ENCODE measurements at regions not wholly inside any gene's neighbourhood (a gene's known extent, or its start where the extent isn't known, plus 50 kb on each side); places are given as distances from the start of the nearest gene placed in this dataset.
A peak's percentile ranks its signal among the peaks of the same experiment; 100 is the strongest.

DNA sequence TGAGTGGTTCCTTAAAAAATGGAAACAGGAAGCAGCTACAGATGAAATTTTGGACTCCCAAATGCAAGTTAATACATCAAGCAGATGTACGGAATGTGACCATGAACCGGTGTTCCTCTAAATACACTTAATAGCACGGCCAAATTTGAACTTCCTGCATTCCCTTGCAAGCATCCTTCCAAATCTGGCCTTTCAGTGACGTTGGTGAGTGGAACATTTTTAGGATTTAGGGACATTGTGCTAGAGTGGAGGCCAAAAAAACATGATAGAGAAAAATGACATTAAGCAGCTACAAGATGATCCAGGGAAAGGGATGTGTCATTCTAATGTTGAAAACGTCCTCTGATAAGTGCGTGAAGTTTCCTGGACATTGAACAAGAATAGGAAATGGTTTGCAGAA is 62.1 kb downstream of the CTAGE1 start:
- DNase-seq = no peak

DNA sequence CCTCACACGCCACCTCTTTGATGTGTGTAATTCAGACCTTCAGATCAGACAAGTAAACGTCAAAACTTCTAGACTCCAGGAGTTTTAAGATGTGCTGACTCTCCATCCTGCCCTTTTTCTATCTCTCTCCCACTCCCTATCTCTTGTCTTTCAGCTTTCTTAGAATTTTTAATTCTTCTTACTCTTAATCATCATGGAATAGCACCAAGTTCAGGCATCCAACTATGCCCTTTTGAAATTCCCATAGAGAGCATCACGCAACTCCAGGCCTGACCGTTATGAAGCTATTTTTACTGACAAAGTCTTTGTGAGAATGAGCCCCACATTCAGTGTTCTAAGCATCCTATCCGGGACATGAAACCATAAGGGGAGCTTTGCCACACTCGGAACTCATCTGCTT is 62.6 kb downstream of the CTAGE1 start:
- no peak for DNase-seq

DNA sequence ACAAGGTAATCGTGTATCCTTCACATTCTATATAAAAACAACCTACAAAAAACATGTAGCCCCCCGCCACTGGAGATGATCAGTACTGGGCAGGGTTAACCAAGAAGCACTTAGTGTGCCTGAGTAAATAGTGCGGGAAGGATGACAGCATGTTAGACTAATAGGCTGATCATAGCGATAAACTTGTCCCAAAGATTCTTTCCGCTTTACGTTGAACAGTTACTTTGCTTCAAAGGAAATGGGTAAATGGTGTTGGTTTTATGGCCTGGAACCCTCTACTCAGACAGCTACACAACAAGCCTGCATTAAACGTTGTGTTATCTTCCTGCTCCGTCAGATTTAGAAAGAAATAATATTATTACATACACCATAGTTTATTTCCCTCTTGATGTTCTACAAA is 67.7 kb downstream of the CTAGE1 start:
- no peak for DNase-seq

DNA sequence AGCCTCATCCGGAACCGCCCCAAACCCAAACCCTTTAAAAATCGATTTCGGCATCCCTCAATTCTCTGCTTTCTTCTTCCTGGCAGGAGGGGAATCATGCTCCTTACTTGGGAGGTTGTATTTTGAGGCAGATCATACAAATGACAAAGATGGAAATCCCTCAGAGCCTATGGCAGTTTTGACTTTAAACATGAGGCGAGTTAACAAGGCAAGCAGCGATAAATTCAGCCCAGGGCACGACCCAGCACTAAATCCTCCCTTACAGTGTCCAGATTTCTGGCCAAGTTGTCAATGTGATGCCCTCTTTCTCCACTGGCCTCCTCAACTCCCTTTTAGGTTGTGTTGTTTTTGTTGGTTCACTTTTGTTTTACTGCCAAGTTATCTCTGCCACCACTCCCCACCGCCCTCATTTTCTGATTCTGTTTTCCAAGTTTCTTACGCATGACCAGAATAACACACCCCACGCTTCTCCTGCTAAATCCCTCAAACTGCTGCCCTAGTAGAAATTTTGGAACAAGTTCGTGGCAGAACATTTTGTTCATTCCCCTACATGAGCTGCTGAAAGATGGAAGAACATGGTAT is 68.3 kb downstream of the CTAGE1 start:
- no peak for DNase-seq

DNA sequence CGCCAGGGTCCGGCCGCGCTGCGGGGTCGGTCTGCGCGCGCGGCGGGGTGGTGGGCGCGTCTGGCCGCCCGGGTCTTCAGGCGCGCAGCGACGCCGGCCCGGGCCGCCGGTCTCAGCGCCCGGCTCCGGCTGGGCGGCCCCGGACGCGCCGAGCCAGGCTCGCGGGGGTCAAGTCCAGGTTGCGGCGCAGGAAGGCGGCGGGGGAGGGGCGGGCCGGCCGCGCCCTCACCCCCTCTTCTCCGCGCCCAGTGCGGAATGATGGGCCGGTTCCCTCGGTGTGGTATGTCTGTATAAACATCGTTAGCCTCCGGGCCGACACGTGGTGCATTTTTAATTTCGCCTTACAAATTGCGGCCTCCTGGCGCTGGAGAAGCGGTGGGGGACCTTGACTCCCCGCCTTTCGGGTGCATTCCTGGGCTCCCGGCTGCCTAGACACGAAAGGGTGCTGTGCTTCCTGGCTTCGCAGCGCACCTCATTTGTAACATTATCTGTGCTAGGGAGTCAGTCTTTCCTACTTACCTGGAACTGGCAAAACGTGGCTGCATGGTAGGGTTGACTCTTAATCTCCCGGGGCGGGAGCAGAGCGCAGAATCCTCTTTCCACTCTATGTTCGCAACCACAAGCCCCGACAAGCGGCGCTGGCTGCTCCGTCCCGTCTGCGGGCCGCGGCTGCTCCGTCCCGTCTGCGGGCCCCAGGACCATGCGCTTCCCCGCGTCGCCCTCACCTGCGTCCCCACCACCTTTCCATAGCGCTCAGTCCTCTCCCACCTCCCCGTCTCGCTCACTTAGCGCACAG is 69.0 kb downstream of the CTAGE1 start:
- DNase-seq = no peak

DNA sequence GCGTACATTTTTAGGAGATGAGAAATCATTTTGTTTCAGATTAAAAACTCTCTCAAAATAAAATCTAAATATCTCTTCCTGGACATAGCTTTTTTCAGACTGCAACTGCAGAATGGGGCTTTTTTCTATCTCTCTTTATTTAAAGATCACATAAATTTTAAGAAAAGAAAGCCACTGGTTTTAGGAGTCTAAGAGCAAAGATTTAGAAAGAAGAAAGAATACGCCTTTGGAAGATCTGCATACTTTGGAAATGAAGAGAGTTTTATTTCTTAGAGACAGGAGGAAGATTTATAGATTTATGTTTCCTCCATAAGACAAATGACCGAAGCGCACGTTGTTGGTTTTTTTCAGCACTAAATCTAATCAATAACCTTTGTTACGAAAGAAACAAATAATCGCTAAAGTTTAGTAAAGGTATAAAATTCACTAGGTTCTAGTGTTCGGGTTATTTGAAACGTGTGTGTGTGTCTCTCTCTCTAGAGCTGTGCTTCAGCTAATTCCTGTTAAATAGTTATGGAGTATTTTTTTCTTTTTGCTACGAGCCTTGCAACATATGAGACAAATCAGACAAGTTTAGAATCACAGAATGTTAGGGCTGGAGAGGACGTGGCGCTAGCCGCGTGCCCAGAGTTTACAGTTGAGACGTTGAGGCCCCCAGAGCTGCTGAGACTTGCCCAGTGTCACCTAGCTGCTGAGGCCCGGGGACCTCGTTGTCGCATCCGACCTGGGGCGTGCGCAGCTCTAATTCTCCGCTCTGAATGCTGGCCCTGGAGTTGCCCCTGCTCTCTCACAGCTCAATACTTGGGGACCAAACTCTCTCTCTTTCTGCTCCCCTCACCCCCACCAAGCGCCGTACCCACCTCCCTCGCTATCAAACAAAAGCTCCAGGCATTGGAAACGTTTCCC is 69.9 kb downstream of the CTAGE1 start:
- DNase-seq = no peak

DNA sequence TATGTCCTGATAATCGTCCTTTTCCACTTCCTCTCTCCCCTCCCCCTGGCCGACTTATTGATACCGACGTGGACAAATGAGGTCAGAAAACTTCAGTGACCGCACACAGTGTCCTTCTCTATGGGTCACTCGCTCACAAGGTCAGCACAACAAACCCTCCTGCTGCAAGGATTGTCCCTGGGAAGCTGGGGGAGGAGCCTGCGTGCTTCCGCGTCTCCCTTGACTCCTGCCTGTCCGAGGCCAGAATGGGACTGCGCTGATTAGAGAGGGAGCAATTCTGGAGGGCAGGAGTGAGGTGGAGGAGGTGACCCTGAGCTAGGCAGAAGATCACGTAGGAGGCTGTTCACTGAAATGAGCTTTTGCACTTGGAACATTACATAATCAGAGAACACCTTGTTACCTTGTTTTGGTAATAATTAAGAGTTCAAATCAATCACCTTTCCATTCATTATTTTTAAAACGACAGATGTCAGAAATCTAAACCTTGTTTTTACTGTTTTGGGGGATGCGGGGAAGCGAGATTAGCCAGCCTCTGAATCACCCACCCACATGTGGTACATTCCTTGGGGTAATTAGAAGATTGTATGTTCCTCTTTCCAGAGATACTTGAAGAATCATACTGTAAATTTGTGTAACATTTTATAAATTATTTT is 70.6 kb downstream of the CTAGE1 start:
- no peak for DNase-seq

DNA sequence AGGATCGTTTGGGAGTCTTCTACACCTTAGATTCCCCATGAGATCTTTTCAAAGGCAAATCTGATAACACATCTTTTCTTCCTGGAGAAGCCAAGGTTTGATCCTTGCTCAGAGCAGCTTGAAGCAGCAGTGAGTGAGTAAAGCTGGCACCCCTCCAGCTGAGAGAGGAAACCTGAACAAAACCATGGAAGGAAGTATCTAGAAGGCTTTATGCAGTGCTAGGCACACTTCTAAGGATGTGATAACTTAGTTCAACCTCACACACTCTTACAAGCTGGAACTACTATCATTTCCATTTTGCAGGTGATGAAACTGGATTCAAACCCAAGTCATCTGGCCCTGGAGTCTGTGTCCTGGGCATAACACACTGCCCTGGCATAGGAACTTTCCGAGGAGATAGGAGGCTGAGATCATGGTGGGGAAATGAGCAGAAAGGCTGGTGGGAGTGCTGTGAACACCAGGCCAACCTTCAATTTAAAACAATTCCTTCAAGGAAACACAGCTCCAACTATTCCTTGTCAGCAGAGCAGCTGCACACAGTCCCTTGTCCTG is 71.2 kb downstream of the CTAGE1 start:
- DNase-seq = no peak

DNA sequence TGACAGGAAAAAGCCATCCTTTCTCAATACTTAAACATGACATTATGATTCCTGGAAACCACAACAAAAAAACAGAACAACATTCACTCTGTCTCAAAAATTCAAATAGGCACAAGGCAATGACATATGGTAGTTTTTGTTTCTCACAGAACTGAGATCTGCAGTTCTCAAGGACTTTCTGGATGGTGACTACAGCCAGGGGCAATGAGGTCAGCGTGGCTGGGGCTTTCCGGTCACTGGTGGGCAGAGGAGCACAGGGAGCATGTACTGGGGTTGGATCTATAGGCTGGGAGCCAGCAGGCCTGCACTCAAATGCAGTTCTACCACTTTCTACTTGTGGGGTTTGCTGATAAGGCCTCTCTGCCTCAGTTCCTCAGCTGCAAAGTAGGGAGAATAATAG is 72.0 kb downstream of the CTAGE1 start:
- DNase-seq = no peak

DNA sequence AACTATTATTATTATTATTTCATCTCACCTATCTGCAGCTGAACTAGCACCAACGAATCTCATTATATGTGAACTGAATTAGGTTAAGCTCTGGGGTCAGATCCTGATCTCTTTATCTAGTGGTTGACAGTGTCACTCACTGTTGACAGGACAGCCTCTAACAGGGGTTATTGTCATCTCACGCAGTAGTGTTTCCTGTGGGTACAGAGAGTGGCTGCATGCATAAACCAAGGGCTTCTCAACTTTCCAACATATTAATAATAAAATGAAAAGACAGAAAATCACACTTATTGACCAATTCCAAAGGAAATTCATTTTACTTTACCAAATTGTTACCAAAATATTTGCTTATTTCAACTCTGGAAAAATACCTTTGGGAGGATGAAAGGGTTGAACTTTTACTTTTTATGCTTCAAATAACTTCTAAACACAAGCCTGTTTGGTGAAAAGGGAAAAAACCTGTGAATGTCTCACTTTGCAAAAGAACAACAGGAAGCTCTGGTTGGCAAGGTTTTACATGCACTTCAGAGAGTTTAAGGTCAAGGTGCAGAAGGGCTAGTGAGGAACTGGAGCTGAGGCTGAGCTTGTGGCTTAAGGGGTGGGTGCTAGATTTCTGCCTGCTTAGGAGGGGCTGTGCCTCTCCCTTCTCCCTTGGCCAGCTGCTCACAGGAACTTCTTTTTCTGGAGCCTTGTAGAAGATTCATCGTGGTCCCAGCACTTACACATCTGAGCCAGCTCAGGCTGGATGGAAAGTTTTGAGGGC is 72.6 kb downstream of the CTAGE1 start:
- no peak for DNase-seq

DNA sequence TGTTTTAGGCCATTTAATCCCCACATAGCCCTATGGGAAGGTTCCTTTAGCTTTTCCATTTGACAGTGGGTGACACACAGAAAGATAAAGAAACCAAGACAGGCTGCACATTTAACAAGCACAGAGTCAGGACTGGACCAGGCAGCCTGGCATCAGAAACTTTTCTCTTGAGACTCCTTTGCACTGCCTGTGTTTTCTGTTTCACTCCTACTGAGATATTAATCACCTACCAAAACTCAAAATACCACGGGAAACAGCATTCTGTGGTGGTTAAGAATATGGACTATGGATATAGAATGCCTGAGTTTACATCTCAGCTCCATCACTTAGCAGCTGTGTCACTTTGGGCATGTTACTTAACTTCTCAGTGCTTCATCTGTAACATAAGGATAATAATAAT is 73.3 kb downstream of the CTAGE1 start:
- no peak for DNase-seq

DNA sequence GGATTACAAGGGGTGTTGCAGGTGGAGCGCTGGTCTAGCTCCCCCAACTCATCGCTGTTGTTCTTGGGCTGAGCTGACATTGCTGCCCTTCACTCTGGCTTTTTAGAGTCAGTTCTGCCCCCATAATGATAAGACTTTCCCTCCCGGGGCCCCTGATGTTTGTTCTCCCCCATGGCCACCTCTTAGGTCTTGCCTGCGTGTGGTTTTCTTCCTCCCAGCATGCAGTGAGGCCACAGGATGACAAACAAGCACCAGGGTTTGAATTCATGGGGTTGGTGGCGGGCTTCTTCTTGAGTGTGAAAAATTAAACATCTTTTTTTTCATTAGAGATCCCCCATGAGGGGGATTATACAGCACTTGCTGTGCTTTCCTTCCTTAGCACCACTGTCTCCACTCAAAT is 74.1 kb downstream of the CTAGE1 start:
- no peak for DNase-seq

DNA sequence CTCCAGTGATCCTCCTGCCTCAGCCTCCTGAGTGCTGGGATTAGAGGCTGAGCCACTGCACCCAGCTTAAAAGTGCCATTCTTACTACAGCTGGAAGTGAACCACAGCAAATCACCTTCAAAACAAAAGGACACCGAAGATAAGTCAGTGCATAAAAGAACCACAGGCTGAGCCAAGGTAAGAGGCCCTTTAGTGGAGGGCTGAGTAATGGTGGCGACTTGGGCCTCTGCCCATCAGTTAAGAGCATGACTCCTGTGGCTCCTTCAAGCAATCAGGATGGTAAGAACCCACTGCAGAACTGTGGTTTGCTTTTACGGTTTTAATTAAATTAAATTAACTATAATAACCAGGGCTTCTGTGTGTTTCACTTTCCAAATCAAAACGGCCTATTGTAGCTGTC is 75.1 kb downstream of the CTAGE1 start:
- DNase-seq = peak; percentile 34

DNA sequence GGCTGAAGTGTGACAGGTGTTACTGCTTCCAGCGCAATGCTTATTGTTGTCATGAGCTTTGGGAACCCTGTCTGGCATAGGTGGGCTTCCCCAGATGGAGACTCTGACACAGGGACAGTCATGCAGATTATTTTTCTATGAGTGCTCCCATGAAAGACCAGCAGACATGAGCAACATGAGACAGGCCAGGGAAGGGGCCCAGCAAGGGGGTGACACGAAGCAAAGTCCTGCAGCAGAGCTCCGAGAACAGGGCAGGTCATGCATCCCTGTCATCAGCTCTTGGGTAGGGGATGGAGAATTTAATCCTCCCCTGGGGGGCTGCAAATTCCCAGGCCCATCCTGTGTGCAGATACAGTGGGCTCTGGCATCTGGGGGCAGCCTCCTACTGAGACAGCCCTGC is 77.4 kb downstream of the CTAGE1 start:
- no peak for DNase-seq

DNA sequence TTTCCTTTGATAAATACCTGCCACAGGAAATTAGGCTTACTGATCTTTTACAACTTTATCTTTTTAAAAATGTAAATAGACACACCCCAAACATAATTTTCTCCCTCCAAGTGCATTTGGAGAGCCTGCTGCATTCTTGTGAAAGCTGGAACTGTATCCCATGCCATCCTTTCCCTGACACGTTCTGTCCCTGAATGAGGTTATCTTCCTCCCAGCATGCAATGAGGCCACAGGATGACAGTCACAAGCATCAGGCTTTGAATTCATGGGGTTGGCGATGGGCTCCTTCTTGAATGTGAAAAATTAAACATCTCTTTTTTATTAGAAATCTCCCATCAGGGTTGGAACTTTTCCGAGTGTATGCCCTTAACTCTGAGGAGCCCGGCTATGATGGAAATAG is 77.8 kb downstream of the CTAGE1 start:
- DNase-seq = no peak

DNA sequence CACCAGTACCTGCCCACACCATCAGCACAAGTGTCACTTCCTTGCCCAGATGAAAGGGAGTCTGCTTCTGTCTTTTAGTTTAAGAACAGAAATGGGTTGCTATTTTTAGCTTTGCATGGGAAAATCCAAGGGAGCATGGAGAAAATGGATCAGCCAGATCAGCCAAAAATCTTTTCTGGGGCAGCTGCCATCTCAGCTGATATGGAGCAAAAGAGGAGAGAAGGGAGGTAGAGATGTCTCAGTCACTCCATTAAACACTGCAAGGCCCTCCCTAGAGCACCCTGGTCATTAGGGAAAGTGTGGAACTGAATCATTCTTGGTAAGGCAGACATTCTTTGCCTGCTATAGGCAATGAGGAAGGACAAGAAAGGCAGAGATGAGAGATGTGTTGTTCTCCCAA is 79.9 kb downstream of the CTAGE1 start:
- no peak for DNase-seq

DNA sequence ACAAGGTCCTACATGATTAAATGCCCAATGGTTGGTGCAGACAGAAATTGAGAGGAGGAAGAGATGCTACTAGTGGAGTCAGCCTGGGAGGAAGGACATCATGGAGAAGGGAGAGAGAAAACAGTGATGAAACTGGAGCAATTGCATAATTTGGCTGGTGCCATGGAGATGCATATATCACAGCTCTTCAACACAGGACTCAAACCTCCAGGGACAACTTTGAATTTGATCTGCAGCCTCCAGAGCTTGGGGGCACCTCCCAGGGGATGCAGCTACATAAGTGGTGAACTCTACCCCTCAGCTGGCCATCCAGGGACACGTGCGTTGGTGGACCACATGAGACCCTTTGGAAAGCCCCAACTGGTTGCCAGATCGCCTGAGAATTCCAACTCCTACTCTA is 80.4 kb downstream of the CTAGE1 start:
- DNase-seq = no peak

DNA sequence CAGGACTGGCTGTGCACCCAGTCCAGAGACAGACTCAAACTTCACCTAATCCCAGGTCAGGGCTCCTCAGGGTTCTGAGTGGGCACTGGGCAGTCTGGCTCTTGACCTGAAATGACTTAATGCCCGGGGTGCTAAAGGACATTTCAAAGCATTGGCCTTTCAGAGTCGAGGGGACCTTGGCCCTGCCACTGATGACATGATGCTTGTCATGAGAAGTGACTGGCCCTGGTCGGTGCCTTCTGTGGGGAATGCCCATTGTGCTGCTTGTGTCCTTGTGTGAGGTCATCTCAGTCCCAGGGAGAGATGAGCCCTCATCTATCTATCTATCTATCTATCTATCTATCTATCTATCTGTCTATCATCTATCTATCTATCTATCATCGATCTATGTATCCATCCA is 81.3 kb downstream of the CTAGE1 start:
- no peak for DNase-seq

DNA sequence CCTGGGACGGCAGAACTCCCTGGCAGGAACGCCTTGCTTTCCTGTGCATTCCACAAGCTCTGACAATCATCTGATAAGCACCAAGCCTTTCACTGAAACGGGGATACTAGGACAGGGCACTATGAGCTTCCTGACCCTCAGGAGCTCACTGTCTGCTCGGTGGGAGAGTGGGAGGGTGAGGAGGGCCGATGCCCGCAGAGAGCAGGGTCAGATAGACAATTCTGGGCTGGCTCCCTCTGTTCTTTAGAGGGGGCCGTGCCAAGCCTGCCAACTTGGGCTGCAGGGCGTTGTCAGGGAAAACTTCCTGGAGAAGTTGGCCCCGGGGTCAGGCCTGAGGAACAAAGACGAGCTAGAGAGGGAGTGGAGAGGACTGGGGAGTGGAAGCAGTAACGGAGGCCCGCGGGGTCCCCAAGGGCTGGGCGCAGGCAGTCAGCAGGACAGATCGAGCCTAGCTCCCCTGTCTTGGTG is 82.0 kb downstream of the CTAGE1 start:
- no peak for DNase-seq

DNA sequence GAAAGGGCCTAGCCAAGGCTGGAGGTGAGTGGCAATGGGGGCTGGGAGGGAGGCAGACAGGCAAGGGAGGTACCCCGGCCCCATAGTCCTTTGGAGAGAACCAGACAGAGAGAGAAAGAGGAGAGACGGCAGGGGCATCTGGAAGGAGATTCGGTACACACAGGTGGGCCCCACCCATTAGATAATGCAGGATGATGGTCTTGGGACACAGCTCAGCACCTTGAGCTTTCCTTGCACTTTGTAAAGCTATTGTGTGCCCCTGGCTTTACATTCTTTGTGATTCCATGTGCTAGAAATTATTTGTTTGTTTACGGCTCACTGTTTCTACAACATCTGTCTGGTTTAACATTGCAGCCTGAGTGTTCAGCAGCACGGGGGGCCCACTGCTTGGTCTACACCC is 83.1 kb downstream of the CTAGE1 start:
- no peak for DNase-seq

DNA sequence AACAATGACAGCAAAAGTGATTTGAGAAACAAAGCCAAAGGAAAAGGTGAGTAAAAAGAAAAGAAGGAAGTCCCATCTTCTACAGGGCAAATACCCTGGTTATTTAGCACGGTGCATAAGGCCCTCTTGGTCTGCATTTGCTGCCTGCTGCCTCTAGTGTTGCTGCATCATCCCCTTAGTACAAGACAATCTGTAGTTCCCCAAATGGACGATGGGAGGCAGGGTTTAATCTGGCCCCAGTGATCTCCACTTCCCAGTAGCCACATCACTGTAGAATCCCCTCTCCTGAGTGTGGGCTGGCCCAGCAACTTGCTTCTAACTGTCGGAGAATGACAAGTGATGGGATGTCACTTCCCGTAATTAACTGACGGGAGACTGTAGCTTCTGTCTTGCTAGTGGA is 85.1 kb downstream of the CTAGE1 start:
- DNase-seq = peak; percentile 8

DNA sequence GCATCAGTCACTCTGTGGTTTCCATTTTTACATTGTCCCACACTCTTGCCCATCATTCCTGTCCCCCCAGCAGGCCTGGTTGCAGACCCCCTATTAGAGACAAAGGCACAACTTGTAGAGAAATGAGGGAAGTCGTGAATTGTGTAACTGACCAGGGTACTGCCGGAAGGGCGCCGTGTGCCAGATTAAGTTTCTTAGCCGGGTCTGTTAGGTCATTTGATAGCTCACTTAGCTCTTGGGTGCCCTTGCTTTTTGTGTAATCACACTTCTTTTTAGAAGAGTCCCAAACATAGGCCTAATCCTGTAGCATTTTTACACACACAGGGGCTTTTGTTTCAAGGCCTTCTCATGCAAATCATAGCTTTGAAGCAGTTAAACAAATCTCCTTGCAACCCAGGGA is 87.2 kb downstream of the CTAGE1 start:
- DNase-seq = no peak
